H1 (cell line): ENCODE measurements at regions not wholly inside any gene's neighbourhood (a gene's known extent, or its start where the extent isn't known, plus 50 kb on each side); places are given as distances from the start of the nearest gene placed in this dataset.

Source experiments
- CTCF ChIA-PET: fragments of 300-600 bp; sonication (Branson Sonifier 250); formaldehyde crosslinking; loops from one replicate; lab custom pipeline; 2021; ENCODE audit not compliant: partially characterized antibody; lab: Charles Lee
- POLR2A ChIA-PET: fragments of 300-600 bp; sonication (Branson Sonifier 250); formaldehyde crosslinking; loops from one replicate; lab custom pipeline; 2021; ENCODE audit warnings: inconsistent platforms; ENCODE audit not compliant: partially characterized antibody; lab: Charles Lee
- DNase-seq, 2 experiments: peaks; one replicate each; pipeline versions ENCODE4 v3.0.0 to v3.0.0-alpha.2; 2010 to 2022; ENCODE audit warnings: low spot score in 2 of 2, low read depth in 1 of 2, mixed read lengths in 1 of 2
- FAIRE-seq: peaks from 2 replicates; lab custom pipeline; 2011; peaks lifted over from hg19 to GRCh38; lab: Jason Lieb, UNC
- H2AFZ ChIP-seq: 2 replicates; pipeline ENCODE4 v1.8.1; 2012; ENCODE audit warnings: low read length, inconsistent platforms
- H2AK5ac ChIP-seq: 2 replicates; pipeline ENCODE4 v1.6.1; 2013; ENCODE audit warnings: low read depth, low read length
- H2BK120ac ChIP-seq: replicated peaks from 2 replicates; pipeline ENCODE3; 2013; ENCODE audit warnings: low read depth, low read length, inconsistent platforms
- H2BK12ac ChIP-seq: 2 replicates; pipeline ENCODE4 v1.6.1; 2013; ENCODE audit warnings: low read depth, low read length
- H2BK15ac ChIP-seq: 2 replicates; pipeline ENCODE4 v1.6.1; 2013; ENCODE audit warnings: low read length
- H2BK20ac ChIP-seq: 2 replicates; pipeline ENCODE4 v1.6.1; 2013; ENCODE audit warnings: low read length
- H2BK5ac ChIP-seq: 2 replicates; pipeline ENCODE4 v1.6.1; 2013; ENCODE audit warnings: low read depth, low read length
- H3K14ac ChIP-seq: 2 replicates; pipeline ENCODE4 v1.6.1; 2013; ENCODE audit warnings: inconsistent platforms; ENCODE audit not compliant: insufficient read length
- H3K18ac ChIP-seq: 2 replicates; pipeline ENCODE4 v1.6.1; 2013; ENCODE audit warnings: low read length; ENCODE audit errors: extremely low read depth
- H3K23ac ChIP-seq: 2 replicates; pipeline ENCODE4 v1.6.1; 2013; ENCODE audit warnings: inconsistent platforms; ENCODE audit not compliant: insufficient read length
- H3K23me2 ChIP-seq: 2 replicates; pipeline ENCODE4 v1.6.1; 2013; ENCODE audit warnings: low read depth, low read length
- H3K27ac ChIP-seq: 2 replicates; pipeline ENCODE4 v1.6.1; 2011; ENCODE audit warnings: low read depth, low read length, inconsistent platforms
- H3K27me3 ChIP-seq, 4 experiments: replicated peaks in 1 of 4; 1 replicate in 1 of 4; 2 replicates in 3 of 4; pipeline versions ENCODE4 v1.6.1 to v1.8.1; 2011 to 2013; ENCODE audit warnings: low read length in 3 of 4, mild to moderate bottlenecking in 3 of 4, inconsistent platforms in 2 of 4, mixed read lengths in 2 of 4, moderate library complexity in 1 of 4; ENCODE audit not compliant: control insufficient read depth in 3 of 4, insufficient read depth in 3 of 4; ENCODE audit errors: extremely low read depth in 1 of 4
- H3K36me3 ChIP-seq, 4 experiments: 2 replicates each; pipeline versions ENCODE4 v1.6.1 to v1.8.1; 2011 to 2013; ENCODE audit warnings: mild to moderate bottlenecking in 4 of 4, low read length in 3 of 4, moderate library complexity in 2 of 4, control low read depth in 1 of 4, inconsistent platforms in 1 of 4; ENCODE audit not compliant: insufficient read depth in 4 of 4, control insufficient read depth in 2 of 4
- H3K4ac ChIP-seq: replicated peaks from 2 replicates; pipeline ENCODE3; 2013; ENCODE audit warnings: low read length, low read depth, mixed read lengths, inconsistent platforms; ENCODE audit not compliant: insufficient read length
- H3K4me1 ChIP-seq, 4 experiments: replicated peaks in 1 of 4; 1 replicate in 1 of 4; 2 replicates in 3 of 4; pipeline versions ENCODE4 v1.6.1 to v1.8.1; 2011 to 2013; ENCODE audit warnings: low read length in 3 of 4, inconsistent platforms in 2 of 4, mixed read lengths in 1 of 4; ENCODE audit not compliant: insufficient read depth in 4 of 4, control insufficient read depth in 3 of 4
- H3K4me2 ChIP-seq, 2 experiments: 2 replicates each; pipeline versions ENCODE4 v1.6.1 to v1.8.1; 2011 to 2013; ENCODE audit warnings: low read depth in 2 of 2, low read length in 2 of 2, control low read depth in 1 of 2, inconsistent platforms in 1 of 2, mild to moderate bottlenecking in 1 of 2; ENCODE audit not compliant: insufficient read depth in 1 of 2
- H3K4me3 ChIP-seq, 4 experiments: fragments of 200-600, 300-600 bp in 1 of 4; sonication (generic), shearing (Covaris generic), sonication (Bioruptor Twin) in 1 of 4; 2 replicates each; pipeline versions ENCODE4 v1.5.1 to v1.8.1; 2011 to 2016; ENCODE audit warnings: low read length in 4 of 4, low read depth in 3 of 4, control low read depth in 2 of 4, inconsistent platforms in 2 of 4, mild to moderate bottlenecking in 2 of 4, mixed read lengths in 1 of 4, moderate library complexity in 1 of 4; ENCODE audit not compliant: insufficient read depth in 2 of 4; ENCODE audit errors: extremely low read depth in 1 of 4
- H3K56ac ChIP-seq: replicated peaks from 2 replicates; pipeline ENCODE3; 2013; ENCODE audit warnings: low read depth, mild to moderate bottlenecking, mixed read lengths, low read length, inconsistent platforms; ENCODE audit not compliant: insufficient read length
- H3K79me1 ChIP-seq: 2 replicates; pipeline ENCODE4 v1.6.1; 2013; ENCODE audit warnings: low read depth, low read length, control low read depth
- H3K79me2 ChIP-seq, 2 experiments: 2 replicates each; pipeline versions ENCODE4 v1.6.1 to v1.8.1; 2012 to 2013; ENCODE audit warnings: low read length in 2 of 2, mild to moderate bottlenecking in 2 of 2, inconsistent platforms in 1 of 2; ENCODE audit not compliant: insufficient read depth in 2 of 2, control insufficient read depth in 1 of 2
- H3K9ac ChIP-seq, 4 experiments: replicated peaks in 1 of 4; 1 replicate in 1 of 4; 2 replicates in 3 of 4; pipeline versions ENCODE4 v1.6.1 to v1.8.1; 2011 to 2013; ENCODE audit warnings: low read depth in 3 of 4, low read length in 3 of 4, control low read depth in 2 of 4, mild to moderate bottlenecking in 2 of 4, moderate library complexity in 2 of 4, inconsistent platforms in 1 of 4; ENCODE audit errors: extremely low read depth in 1 of 4
- H3K9me3 ChIP-seq, 2 experiments: 2 replicates each; pipeline versions ENCODE4 v1.6.1 to v1.8.1; 2012 to 2013; ENCODE audit warnings: mild to moderate bottlenecking in 2 of 2, moderate library complexity in 2 of 2, control low read depth in 1 of 2, inconsistent platforms in 1 of 2, low read depth in 1 of 2, low read length in 1 of 2, mixed read lengths in 1 of 2; ENCODE audit not compliant: insufficient read depth in 2 of 2
- H4K20me1 ChIP-seq, 2 experiments: replicated peaks in 1 of 2; 2 replicates each; pipeline versions ENCODE3 to v1.8.1; 2011 to 2013; ENCODE audit warnings: inconsistent platforms in 2 of 2, low read length in 2 of 2, mild to moderate bottlenecking in 1 of 2; ENCODE audit not compliant: insufficient read depth in 2 of 2, control insufficient read depth in 1 of 2
- H4K5ac ChIP-seq: 2 replicates; pipeline ENCODE4 v1.6.1; 2013; ENCODE audit warnings: low read length, low read depth, mixed read lengths, inconsistent platforms; ENCODE audit not compliant: insufficient read length
- H4K8ac ChIP-seq: 2 replicates; pipeline ENCODE4 v1.8.0; 2013; ENCODE audit warnings: mild to moderate bottlenecking, moderate library complexity, low read length, inconsistent platforms; ENCODE audit not compliant: insufficient read depth; ENCODE audit errors: extremely low read depth
- H4K91ac ChIP-seq: replicated peaks from 2 replicates; pipeline ENCODE3; 2013; ENCODE audit warnings: low read length, mixed read lengths, inconsistent platforms; ENCODE audit not compliant: insufficient read length
- ASH2L ChIP-seq: fragments of 200-600, 300-600 bp; sonication (generic); IDR thresholded peaks from one replicate; pipeline ENCODE4 v1.7.1; 2017; ENCODE audit warnings: low read length
- CHD2 ChIP-seq: IDR thresholded peaks from 2 replicates; pipeline ENCODE4 v1.6.1; 2012; ENCODE audit warnings: low read length, improper control_type of control experiment
- EZH2 ChIP-seq: fragments of 200-600 bp; sonication (generic); IDR thresholded peaks from 2 replicates; pipeline ENCODE4 v1.7.1; 2012; ENCODE audit warnings: low read depth, mild to moderate bottlenecking, moderate library complexity, low read length, inconsistent platforms; ENCODE audit not compliant: severe bottlenecking
- HDAC2 ChIP-seq, 2 experiments: fragments of 300-600 bp in 1 of 2; sonication (generic) in 1 of 2; IDR thresholded peaks; 2 replicates each; pipeline ENCODE4 v1.6.1; 2011 to 2012; ENCODE audit warnings: low read depth in 2 of 2, low read length in 2 of 2, mild to moderate bottlenecking in 2 of 2, moderate library complexity in 2 of 2, borderline replicate concordance in 1 of 2, inconsistent platforms in 1 of 2
- JUN ChIP-seq: IDR thresholded peaks from 2 replicates; pipeline ENCODE4 v1.6.1; 2011; ENCODE audit warnings: low read depth, mild to moderate bottlenecking, improper control_type of control experiment, low read length
- NANOG ChIP-seq: IDR thresholded peaks from 2 replicates; pipeline ENCODE4 v1.6.1; 2011; ENCODE audit warnings: low read length, low read depth, mild to moderate bottlenecking, inconsistent platforms; ENCODE audit not compliant: insufficient read depth, poor library complexity, severe bottlenecking
- SIRT6 ChIP-seq: IDR thresholded peaks from one replicate; pipeline ENCODE4 v1.7.1; 2012; ENCODE audit warnings: low read length, inconsistent platforms
- SIX5 ChIP-seq: IDR thresholded peaks from 2 replicates; pipeline ENCODE4 v1.6.1; 2011; ENCODE audit warnings: mild to moderate bottlenecking, low read depth, low read length
- SP2 ChIP-seq: IDR thresholded peaks from 2 replicates; pipeline ENCODE4 v1.6.1; 2012; ENCODE audit warnings: mild to moderate bottlenecking, low read length, inconsistent platforms
- TAF7 ChIP-seq: optimal IDR thresholded peaks from 2 replicates; pipeline ENCODE3; 2011; ENCODE audit warnings: low read depth, mild to moderate bottlenecking, inconsistent platforms, low read length, moderate library complexity, borderline replicate concordance
- TBP ChIP-seq: IDR thresholded peaks from 2 replicates; pipeline ENCODE4 v1.6.1; 2011; ENCODE audit warnings: low read depth, low read length, improper control_type of control experiment
- YY1 ChIP-seq: IDR thresholded peaks from 2 replicates; pipeline ENCODE4 v1.6.1; 2011; ENCODE audit warnings: low read depth, mild to moderate bottlenecking, low read length
- ZNF274 ChIP-seq: IDR thresholded peaks from 2 replicates; pipeline ENCODE4 v1.7.0; 2012; ENCODE audit warnings: low read length, borderline replicate concordance; ENCODE audit errors: extremely low read depth
- WGBS, 2 experiments: shearing (Covaris generic) in 1 of 2; methylation state at CpG; one replicate each; pipeline versions ENCODE4 v1.1.6 to v1.1.7; 2013 to 2015; ENCODE audit warnings: low lambda C conversion rate in 2 of 2, mixed read lengths in 2 of 2, inconsistent platforms in 1 of 2, low coverage in 1 of 2, missing lambda C conversion rate in 1 of 2; ENCODE audit not compliant: insufficient replicate concordance in 2 of 2, insufficient coverage in 1 of 2, insufficient read length in 1 of 2; ENCODE audit errors: extremely low coverage in 1 of 2, missing lambda C conversion rate in 1 of 2; 5-methylcytosine and 5-hydroxymethylcytosine counted together
- TF ChIP-seq, protein P1 (sequence below): IDR thresholded peaks from 2 replicates; pipeline ENCODE4 v1.6.1; 2012; ENCODE audit warnings: low read length, inconsistent platforms

- ChIA-PET CTCF (interaction anchor here (0.7 kb wide), 1 partner anchor 551 kb away, joined by 3 read pairs; no protein-coding TSS in a partner anchor), POLR2A (no interaction called here)
- Histone ChIP-seq H3K9ac (no peak overlapping the region), H3K4me2 (no peak overlapping the region), H3K4me1 (no peaks in the 10 kb centered on the region), H4K8ac (no peak overlapping the region), H4K5ac (no peak overlapping the region), H3K79me1 (no peaks in the 10 kb centered on the region), H3K18ac (no peak overlapping the region), H2BK120ac (no peak overlapping the region), H2BK5ac (no peak overlapping the region), H2BK15ac (no peak overlapping the region), H3K79me2 (no peaks in the 10 kb centered on the region), H2AK5ac (no peak overlapping the region), H2BK12ac (no peak overlapping the region), H2BK20ac (no peak overlapping the region), H3K23ac (no peak overlapping the region), H4K91ac (no peak overlapping the region), H4K20me1 (no peaks in the 10 kb centered on the region), H3K36me3 (no peaks in the 10 kb centered on the region), H3K4ac (no peak overlapping the region), H3K23me2 (no peaks in the 10 kb centered on the region), H2AFZ (no peak overlapping the region), H3K27me3 (no peaks in the 10 kb centered on the region), H3K56ac (no peak overlapping the region), H3K27ac (no peak overlapping the region), H3K9me3 (no peaks in the 10 kb centered on the region), H3K4me3 (no peak overlapping the region), H3K14ac (no peak overlapping the region)
- FAIRE-seq (no peak), DNase-seq (no peak)
- WGBS, 2 experiments = 95% methylated on average over 1 of the region's 1 CpG; no CpG with 5 or more reads in 1 of the 2 experiments
- TF ChIP-seq SIRT6 = no peak
- TF ChIP-seq JUN = no peak
- TF ChIP-seq TAF7 = no peak
- no peak for TF ChIP-seq SP2
- no peak for TF ChIP-seq YY1
- no peak for TF ChIP-seq EZH2
- no peak for TF ChIP-seq ASH2L
- TF ChIP-seq, protein P1, sequence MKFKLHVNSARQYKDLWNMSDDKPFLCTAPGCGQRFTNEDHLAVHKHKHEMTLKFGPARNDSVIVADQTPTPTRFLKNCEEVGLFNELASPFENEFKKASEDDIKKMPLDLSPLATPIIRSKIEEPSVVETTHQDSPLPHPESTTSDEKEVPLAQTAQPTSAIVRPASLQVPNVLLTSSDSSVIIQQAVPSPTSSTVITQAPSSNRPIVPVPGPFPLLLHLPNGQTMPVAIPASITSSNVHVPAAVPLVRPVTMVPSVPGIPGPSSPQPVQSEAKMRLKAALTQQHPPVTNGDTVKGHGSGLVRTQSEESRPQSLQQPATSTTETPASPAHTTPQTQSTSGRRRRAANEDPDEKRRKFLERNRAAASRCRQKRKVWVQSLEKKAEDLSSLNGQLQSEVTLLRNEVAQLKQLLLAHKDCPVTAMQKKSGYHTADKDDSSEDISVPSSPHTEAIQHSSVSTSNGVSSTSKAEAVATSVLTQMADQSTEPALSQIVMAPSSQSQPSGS = no peak
- TF ChIP-seq SIX5 = no peak
- no peak for TF ChIP-seq TBP
- no peak for TF ChIP-seq NANOG
- TF ChIP-seq ZNF274 = no peak
- no peak for TF ChIP-seq HDAC2 (IDR thresholded peaks at IDR 0.05; ENCODE audit: borderline replicate concordance in 1 of 2, low read depth in 2 of 2, low read length in 2 of 2)
- TF ChIP-seq CHD2 = no peak
These were observed 113.5 kb upstream of the GUCY1A2 start for GRCh38 chr11:107131756-107132155.
